ENCODE measurements at regions not wholly inside any gene's neighbourhood (a gene's known extent, or its start where the extent isn't known, plus 50 kb on each side); places are given as distances from the start of the nearest gene placed in this dataset.

GRCh38 chr17:79374807-79375206 is 236.0 kb downstream of the RBFOX3 start:
- no peak for DNase-seq (ENCODE audit: low read depth)
- H3K4me3 ChIP-seq (replicated peaks; ENCODE audit: low read depth, low read length): no peak overlapping the region
- TF ChIP-seq CTCF (IDR thresholded peaks at IDR 0.05; ENCODE audit: low read length, missing control alignments): no peak

- DNase-seq (ENCODE audit: low read depth): no peak
- H3K4me3 ChIP-seq (replicated peaks; ENCODE audit: low read depth, low read length): no peak overlapping the region
- TF ChIP-seq CTCF (IDR thresholded peaks at IDR 0.05; ENCODE audit: low read length, missing control alignments): no peak
Measured at GRCh38 chr17:79374087-79374689, 236.7 kb downstream of the RBFOX3 start.

- no peak for TF ChIP-seq CTCF (IDR thresholded peaks at IDR 0.05; ENCODE audit: low read length, missing control alignments)
- DNase-seq (ENCODE audit: low read depth): no peak
Measured at GRCh38 chr17:79372470-79373238, 238.2 kb downstream of the RBFOX3 start.

GRCh38 chr17:79371984-79372383 is 238.9 kb downstream of the RBFOX3 start:
- DNase-seq (ENCODE audit: low read depth): no peak
- TF ChIP-seq CTCF (IDR thresholded peaks at IDR 0.05; ENCODE audit: low read length, missing control alignments): no peak
- H3K4me3 ChIP-seq (replicated peaks; ENCODE audit: low read depth, low read length): no peak overlapping the region

More at GRCh38 chr17:79372470-79373238, 238.2 kb downstream of the RBFOX3 start:
- no peak overlapping the region for H3K4me3 ChIP-seq (replicated peaks; ENCODE audit: low read depth, low read length)

- no peak overlapping the region for H3K4me3 ChIP-seq (replicated peaks; ENCODE audit: low read depth, low read length)
- DNase-seq (ENCODE audit: low read depth): no peak
- TF ChIP-seq CTCF (IDR thresholded peaks at IDR 0.05; ENCODE audit: low read length, missing control alignments): no peak
Measured at GRCh38 chr17:79370594-79370993, 240.3 kb downstream of the RBFOX3 start.

GRCh38 chr17:79370126-79370525 is 240.7 kb downstream of the RBFOX3 start:
- no peak for TF ChIP-seq CTCF (IDR thresholded peaks at IDR 0.05; ENCODE audit: low read length, missing control alignments)
- H3K4me3 ChIP-seq (replicated peaks; ENCODE audit: low read depth, low read length): no peak overlapping the region
- DNase-seq (ENCODE audit: low read depth): no peak

All from fibroblast of pulmonary artery (primary cell).